Stimulated activated CD4-positive, alpha-beta T cell treated with anti-CD3 and anti-CD28 coated beads, Interleukin-1b, Interleukin-23, amount 100 ng/mL, for 4 hours (primary cell): ENCODE measurements at regions not wholly inside any gene's neighbourhood (a gene's known extent, or its start where the extent isn't known, plus 50 kb on each side); places are given as distances from the start of the nearest gene placed in this dataset.

Experiments
- DNase-seq, 2 donors: peaks; one replicate each; pipeline ENCODE4 v3.0.0-alpha.2; 2020; ENCODE audit warnings: low read depth in 2 of 2

DNA sequence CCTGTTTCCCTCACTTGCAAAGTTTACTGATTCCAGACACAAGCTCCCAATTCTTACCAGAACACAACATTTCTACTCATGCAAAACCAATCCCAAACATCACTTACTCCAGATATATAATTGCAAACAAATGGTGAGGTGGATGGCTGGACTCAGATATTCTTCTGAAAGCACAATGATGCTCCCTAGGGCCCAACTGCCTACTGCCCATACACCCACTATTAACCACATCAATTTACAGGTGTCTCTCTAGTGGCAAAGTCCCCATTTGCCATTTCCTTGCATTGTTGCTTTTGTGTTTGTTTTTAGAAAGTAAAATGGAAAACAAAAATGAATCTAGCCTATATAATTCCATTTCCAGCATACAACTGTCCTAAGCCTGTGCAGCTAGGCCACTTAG, 320.9 kb upstream of the PRDM1 start:
- DNase-seq = no peak

GRCh38 chr6:105764315-105764714, 321.8 kb upstream of the PRDM1 start:
- no peak for DNase-seq

DNA sequence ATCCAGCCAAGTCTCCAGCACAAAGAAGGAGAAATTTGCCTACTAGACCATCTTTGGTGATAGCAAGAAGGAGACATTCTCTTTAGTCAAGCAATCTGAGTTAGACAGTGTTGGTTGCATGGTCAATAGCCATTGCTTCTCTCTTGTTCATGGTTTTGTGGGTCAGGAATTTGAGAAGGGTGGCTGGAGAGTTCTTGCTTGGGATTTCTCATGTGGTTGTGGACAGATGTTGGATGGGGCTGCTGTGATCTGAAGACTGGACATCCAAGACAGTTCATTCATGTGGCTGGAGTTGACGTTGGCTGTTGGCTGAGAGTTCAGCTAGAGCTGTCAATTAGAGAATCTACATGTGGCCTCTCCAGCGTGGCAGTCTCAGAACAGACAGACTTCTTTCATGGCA, 322.3 kb upstream of the PRDM1 start:
- DNase-seq = no peak

GRCh38 chr6:105760746-105761145, 325.4 kb upstream of the PRDM1 start:
- DNase-seq = no peak

DNA sequence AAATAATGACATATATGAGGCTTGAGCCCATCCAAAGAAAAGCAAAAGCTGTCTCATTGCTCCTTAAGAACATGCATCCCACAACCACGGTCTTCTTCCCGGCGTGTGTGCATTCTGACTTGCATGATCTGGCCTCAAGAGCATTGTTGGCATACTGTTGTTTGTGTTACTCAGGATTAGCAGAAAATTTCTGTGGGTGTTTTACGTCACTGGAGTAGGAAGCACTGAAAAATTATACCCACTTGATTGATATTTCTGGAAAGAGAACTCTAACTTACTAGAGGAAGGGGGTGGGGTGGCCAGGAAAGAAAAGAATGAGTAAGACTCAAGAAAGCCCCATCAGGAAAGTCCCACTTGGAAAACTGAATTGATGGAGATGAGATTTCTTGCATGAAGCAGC, 326.2 kb upstream of the PRDM1 start:
- DNase-seq = no peak

DNA sequence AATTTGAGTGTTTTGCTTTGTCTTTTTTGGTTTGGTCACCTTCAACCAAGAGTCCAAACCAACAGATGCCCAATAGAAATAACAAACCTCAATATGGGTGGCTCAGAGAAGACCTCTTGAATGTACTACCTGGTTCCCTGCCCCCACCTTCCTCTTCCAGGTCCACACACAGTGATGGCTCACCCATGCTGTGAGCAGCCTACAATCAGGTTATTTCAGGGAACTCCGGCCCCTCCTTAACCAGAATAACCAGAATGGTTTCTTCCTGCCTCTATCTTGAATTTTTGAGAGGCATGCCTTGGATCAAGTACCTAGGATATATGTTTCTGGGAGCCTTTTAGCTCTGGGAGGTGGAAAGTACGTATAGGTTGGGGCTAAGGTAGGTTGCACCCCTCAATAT, 327.1 kb upstream of the PRDM1 start:
- DNase-seq = no peak

GRCh38 chr6:105757512-105758200, 328.5 kb upstream of the PRDM1 start:
- DNase-seq = no peak

DNA sequence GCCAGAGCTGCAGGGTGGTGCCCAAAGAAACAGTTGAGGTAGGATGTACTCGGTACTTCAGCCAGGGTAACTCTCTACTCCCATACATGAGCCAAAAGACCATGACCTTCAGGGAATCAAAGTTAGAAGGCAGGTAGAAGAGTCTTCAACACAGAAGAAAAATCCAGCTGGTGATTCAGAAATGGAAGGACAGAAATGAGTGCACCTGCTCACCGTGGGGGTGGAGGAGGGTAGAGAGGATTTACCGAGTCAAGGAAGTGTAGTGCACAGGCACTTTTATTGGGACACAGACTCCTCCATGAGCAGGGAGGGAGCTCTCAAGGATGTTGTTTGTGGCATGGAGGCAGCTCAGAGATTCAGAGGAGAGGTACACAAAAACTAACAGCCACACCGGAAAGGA, 330.3 kb upstream of the PRDM1 start:
- DNase-seq = no peak

GRCh38 chr6:105753620-105754211, 332.4 kb upstream of the PRDM1 start:
- DNase-seq = no peak

DNA sequence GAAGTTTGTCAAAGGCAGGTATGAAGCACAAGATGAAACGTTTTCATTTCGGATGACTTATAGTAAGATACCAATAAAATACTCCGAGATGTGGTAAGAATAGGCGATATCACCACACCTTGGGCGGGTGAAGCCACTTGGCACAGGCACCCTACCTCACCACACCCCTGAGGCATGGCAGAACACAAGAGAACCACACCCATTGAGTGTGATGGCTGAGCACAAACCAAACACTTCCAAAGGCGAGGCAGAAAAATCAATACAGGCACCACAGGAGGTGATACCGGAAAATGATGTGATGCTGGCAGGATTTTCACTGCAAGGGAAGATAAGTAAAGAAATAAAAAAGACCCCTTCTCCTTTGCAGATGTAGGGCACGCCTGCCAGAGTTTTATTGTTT, 332.9 kb upstream of the PRDM1 start:
- no peak for DNase-seq

DNA sequence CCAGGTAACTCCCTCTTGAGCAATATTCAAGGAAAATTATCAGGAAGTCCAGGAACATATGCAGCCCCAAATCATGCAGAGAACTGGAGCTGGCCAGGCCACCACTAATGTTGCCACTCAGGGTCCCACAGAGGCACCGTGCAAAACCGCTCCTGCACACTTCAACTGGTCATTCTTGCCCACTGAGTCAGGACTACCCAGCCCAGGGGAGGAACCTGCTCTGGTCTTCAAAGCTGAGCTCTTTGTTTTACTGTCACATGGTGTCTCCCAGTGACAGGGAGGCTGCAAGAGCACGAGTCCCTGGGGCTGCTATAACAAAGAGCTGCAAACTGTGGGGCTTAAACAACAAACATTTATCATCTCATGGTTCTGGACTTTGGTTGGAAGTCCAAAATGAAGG, 336.0 kb upstream of the PRDM1 start:
- no peak for DNase-seq

GRCh38 chr6:105748737-105749161, 337.4 kb upstream of the PRDM1 start:
- DNase-seq = no peak

DNA sequence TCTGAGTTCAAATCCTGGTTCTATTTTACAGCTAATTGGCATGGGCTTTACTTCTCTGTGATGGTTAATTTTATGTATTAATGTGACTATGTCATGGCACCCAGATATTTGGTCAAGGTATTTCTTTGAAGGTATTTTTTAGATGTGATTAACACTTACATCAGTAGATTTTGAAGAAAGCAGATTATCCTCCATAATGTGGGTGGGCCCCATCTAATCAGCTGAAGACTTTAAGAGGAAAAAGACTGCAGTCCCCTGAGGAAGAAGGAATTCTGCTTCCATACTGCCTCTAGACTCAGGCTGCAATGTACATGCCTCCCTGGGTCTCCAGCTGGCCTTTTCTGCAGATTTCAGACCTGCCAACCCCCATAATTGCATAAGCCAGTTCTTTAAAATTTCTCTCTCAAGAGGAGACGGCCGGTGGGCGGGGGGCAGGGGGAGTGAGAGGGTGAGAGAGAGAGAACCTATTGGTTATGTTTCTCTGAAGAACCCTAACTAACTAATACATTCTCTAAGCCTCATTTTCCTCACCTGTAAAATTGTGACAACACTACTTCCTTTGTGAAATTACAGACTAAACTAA, 338.2 kb upstream of the PRDM1 start:
- no peak for DNase-seq

DNA sequence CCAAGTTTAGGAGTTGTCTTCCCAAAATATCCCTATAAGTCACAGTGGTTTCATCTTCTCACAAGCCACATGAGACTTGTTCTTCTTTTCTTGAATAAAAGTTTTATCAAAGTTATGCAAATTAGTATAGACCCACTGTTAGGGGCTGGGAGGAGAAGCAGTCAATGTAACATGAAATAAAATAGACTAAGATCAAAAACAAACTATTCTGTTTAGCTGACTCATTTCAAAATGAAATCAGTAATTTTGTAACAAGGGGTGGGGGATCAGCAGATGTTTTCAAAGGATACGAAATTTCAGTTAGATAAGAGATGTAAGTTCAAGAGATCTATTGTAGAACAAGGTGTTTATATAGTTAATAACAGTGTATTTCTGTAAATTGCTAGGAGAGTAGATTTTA, 339.6 kb upstream of the PRDM1 start:
- DNase-seq = no peak

DNA sequence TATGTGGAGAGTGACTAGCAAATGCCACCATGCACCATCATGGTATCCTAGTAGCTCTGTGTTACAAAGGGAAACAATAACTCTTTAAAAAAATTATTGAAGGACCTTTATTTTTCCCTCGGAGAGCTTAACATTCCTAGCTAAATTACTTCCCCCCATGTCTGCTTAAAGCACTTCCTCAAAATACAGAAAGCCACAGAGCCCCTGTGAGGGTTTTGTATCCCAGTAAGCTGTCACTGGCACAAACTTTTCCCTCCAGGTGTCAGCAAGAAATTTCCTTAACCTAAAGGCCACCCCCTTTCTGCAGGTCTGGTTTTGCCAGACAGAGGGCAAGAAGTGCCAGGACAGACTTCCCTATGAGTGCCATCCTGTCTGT, 340.0 kb upstream of the PRDM1 start:
- no peak for DNase-seq

GRCh38 chr6:105745464-105746129, 340.5 kb upstream of the PRDM1 start:
- no peak for DNase-seq

DNA sequence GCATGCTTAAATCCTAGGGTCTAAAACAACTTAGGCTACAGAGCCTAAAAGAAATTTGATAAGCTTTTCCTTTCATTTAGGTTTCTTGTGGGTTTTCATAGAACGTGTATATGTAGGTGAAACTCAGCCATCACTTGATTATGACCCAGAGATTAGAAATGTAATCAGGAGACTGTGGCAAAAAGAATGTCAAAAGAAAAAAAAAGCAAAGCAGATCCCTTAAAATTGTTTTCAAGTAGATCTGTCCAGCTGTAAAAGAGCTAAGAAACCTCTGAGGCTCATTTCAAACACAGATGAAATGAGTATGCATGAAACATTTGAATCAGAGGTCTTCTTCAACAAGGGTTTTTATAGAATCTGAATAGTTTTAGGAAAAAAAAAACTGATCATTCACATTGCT, 341.3 kb upstream of the PRDM1 start:
- no peak for DNase-seq

DNA sequence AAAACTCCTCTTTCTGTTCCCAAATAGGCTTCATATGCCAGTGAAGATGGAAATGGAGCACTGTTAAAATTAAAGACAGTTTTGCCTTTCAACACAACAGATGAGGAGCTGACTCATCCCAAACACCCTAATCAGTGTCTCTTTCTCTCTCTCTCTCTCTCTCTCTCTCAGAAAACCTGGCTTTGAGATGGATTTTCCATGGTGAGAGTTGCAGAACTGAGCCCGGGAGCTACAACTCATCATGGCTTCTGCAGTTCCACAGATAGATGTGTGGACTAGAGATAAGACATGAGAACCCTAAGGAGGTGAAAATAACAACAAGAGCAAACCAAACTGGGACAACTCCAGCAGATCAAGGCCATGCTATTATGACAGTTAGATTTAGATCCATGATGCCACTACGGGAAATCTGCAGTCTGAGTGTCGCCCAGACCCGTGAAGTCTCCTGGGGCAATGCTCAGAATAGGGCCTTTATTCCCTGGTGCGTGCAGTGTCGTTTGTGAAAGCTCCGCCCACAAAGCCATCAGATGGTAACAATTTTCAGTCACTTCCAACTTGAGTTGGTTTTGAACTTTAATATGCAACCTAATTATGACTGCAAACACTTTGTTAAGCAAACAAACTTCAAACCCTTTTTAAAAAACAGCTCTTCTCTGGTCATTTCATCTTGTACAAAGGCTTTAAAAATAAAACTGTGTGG, 338.2 kb upstream of the PREP start:
- no peak for DNase-seq

DNA sequence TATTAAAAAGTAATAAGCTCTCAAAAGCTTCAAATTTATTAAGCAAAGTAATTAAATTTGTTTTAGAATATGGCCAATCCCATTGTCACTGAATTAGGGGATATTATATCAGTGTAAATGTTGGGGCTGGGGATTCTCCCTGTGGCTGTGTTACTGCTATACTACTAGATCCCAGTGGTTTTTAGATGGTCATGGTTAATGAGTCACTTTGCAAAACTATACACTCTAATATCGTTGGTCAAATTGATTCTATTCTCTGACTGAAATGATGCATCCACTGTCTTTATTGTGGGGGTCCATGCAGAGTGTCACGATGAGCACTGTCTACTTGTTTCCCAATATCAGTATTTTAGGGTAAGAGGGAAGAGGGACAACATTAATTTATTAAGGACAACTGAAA, 336.9 kb upstream of the PREP start:
- no peak for DNase-seq

DNA sequence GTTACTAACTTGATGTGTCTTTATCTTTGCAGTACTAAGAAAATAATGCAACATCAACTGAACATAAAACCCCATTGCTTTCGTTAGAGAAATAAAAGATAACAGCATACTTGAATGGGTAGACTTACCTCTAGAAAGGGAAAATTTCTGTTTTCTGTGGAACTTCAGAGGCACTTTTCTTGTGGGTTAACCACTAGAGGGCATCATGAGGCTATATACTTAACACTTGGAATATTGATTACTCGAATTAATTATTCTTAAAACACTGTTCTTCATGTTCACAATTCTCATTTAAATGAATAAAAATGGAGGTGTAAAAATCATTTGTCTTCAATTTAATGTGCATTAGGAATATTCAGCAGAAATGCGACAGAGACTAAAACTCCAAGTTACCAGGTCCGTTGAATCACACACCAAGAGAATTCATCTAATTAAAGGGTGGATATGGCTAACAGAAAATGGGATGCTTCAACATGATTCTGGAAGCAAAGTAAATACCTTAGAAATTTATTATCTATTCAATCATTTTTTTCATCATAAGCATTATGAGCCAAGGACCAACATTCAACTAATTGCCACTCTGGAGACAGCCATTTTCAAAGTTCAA, 330.8 kb upstream of the PREP start:
- DNase-seq = no peak

DNA sequence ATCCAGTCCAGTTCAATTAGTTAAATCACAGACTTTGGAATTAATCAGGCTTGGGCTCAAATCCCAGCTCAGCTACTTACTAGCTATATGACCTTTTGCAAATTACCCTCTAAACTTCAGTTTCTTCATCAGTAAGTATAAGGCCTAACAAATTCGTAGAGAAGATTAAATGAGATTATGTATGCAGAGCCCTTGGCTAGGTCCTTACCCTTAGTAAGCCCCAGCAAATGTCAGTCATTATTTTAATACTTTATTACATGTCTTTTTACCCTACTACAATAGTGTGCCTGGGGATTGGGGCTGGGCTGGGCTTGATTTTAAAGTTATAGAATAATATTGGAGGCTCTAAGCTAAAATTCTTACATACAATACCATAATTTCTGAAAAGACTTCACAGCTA, 326.1 kb upstream of the PREP start:
- DNase-seq = no peak
